K562 (cell line): ENCODE measurements at regions not wholly inside any gene's neighbourhood (a gene's known extent, or its start where the extent isn't known, plus 50 kb on each side); places are given as distances from the start of the nearest gene placed in this dataset.

Source experiments
- ATAC-seq: fragments of 200-7000 bp; cut with Tn5 transposase; 3 replicates; pipeline ENCODE4 v1.9.1; 2020; ENCODE audit warnings: moderate library complexity
- BruUV-seq: library from RNA; stranded (reverse); fragments of 400-500 nt; replicated peaks from 2 replicates; lab custom pipeline; 2021; lab: Mats Ljungman, UMichigan
- CTCF ChIA-PET: fragments of 300-600 bp; formaldehyde crosslinking; extraction: SDS; loops from one replicate; lab custom pipeline; 2021; ENCODE audit warnings: low intra/inter-chr PET ratio; lab: Yijun Ruan, JAX
- POLR2A ChIA-PET: fragments of 300-600, 350-650 bp; sonication (Branson Sonifier 250); formaldehyde crosslinking; extraction: SDS; loops from one replicate; lab custom pipeline; 2021; ENCODE audit warnings: antibody characterized with exemption, inconsistent platforms; lab: Yijun Ruan, JAX
- DNase-seq, 4 experiments: peaks; one replicate each; pipeline versions ENCODE4 v3.0.0 to v3.0.0-alpha.2; 2011 to 2018; ENCODE audit warnings: low spot score in 3 of 4, mixed read lengths in 3 of 4; ENCODE audit errors: extremely low read depth in 1 of 4
- FAIRE-seq: peaks from 2 replicates; lab custom pipeline; 2011; peaks lifted over from hg19 to GRCh38; lab: Jason Lieb, UNC
- H2AFZ ChIP-seq: 2 replicates; pipeline ENCODE4 v1.6.0; 2011; ENCODE audit warnings: low read depth, low read length, control low read depth, inconsistent platforms
- H3K27ac ChIP-seq: fragments of 200-600 bp; 3 replicates; pipeline ENCODE4 v1.8.0; 2011; ENCODE audit warnings: low read depth, mild to moderate bottlenecking, control low read depth, inconsistent platforms, low read length, moderate library complexity, mixed read lengths; ENCODE audit errors: extremely low read depth
- H3K27me3 ChIP-seq, 2 experiments: fragments of 300-600 bp in 1 of 2; 2 replicates in 1 of 2; 3 replicates in 1 of 2; pipeline versions ENCODE4 v1.6.0 to v1.8.0; 2011; ENCODE audit warnings: inconsistent platforms in 2 of 2, low read length in 2 of 2, mild to moderate bottlenecking in 1 of 2, mixed read lengths in 1 of 2, moderate library complexity in 1 of 2; ENCODE audit not compliant: control insufficient read depth in 2 of 2, insufficient read depth in 2 of 2
- H3K36me3 ChIP-seq: fragments of 300-600 bp; 3 replicates; pipeline ENCODE4 v1.8.0; 2011; ENCODE audit warnings: mild to moderate bottlenecking, low read length, inconsistent platforms; ENCODE audit not compliant: control insufficient read depth, insufficient read depth
- H3K4me1 ChIP-seq, 2 experiments: fragments of 200-600 bp in 1 of 2; replicated peaks in 1 of 2; 2 replicates in 1 of 2; 3 replicates in 1 of 2; pipeline versions ENCODE4 v1.5.1 to v1.8.0; 2011; ENCODE audit warnings: inconsistent platforms in 2 of 2, low read length in 2 of 2, mild to moderate bottlenecking in 1 of 2, mixed read lengths in 1 of 2, moderate library complexity in 1 of 2; ENCODE audit not compliant: control insufficient read depth in 2 of 2, insufficient read depth in 2 of 2
- H3K4me2 ChIP-seq: 2 replicates; pipeline ENCODE4 v1.6.1; 2011; ENCODE audit warnings: low read length, control low read depth, inconsistent platforms, mixed read lengths; ENCODE audit not compliant: insufficient read depth
- H3K4me3 ChIP-seq: fragments of 200-600 bp; sonication (generic), shearing (Covaris generic); 2 replicates; pipeline ENCODE4 v1.5.1; 2016; ENCODE audit warnings: control low read depth, inconsistent platforms
- H3K79me2 ChIP-seq: fragments of 200-600 bp; 3 replicates; pipeline ENCODE4 v1.8.0; 2011; ENCODE audit warnings: low read length, inconsistent platforms; ENCODE audit not compliant: control insufficient read depth, insufficient read depth
- H3K9ac ChIP-seq, 2 experiments: 2 replicates each; pipeline versions ENCODE4 v1.6.0 to v1.6.1; 2011; ENCODE audit warnings: low read depth in 2 of 2, low read length in 2 of 2, control low read depth in 1 of 2, inconsistent platforms in 1 of 2, mild to moderate bottlenecking in 1 of 2, mixed read lengths in 1 of 2; ENCODE audit not compliant: insufficient read depth in 1 of 2
- H3K9me1 ChIP-seq: one replicate; pipeline ENCODE4 v1.6.0; 2011; ENCODE audit warnings: inconsistent platforms, mild to moderate bottlenecking, low read length, moderate library complexity; ENCODE audit not compliant: control insufficient read depth, insufficient read depth
- H3K9me3 ChIP-seq: replicated peaks from 2 replicates; pipeline ENCODE4 v1.5.1; 2011; ENCODE audit warnings: low read depth, low read length, inconsistent platforms; ENCODE audit not compliant: control insufficient read depth, insufficient read depth
- H4K20me1 ChIP-seq: replicated peaks from 2 replicates; pipeline ENCODE4 v1.6.1; 2011; ENCODE audit warnings: low read length, inconsistent platforms, mixed read lengths; ENCODE audit not compliant: control insufficient read depth, insufficient read depth
- CCAR2 ChIP-seq: fragments of 200-400 bp; formaldehyde crosslinking; IDR thresholded peaks from 2 replicates; pipeline ENCODE4 v1.6.1; 2017; ENCODE audit warnings: mild to moderate bottlenecking, low read depth, low read length
- CREBBP ChIP-seq: IDR thresholded peaks from one replicate; pipeline ENCODE4 v1.6.1; 2012; ENCODE audit warnings: low read depth, mild to moderate bottlenecking, control low read depth, inconsistent platforms, low read length
- FOXJ2 ChIP-seq: fragments of 200-800 bp; sonication (Bioruptor generic); IDR thresholded peaks from 2 replicates; pipeline ENCODE4 v1.6.1; 2016; ENCODE audit warnings: missing genetic modification characterization, missing compliant biosample characterization
- HCFC1 ChIP-seq: IDR thresholded peaks from 2 replicates; pipeline ENCODE4 v1.6.1; 2012; ENCODE audit warnings: low read depth, low read length, improper control_type of control experiment
- KAT2B ChIP-seq: IDR thresholded peaks from one replicate; pipeline ENCODE4 v1.6.1; 2012; ENCODE audit warnings: low read depth, mild to moderate bottlenecking, control low read depth, inconsistent platforms, low read length, moderate library complexity
- MXI1 ChIP-seq: IDR thresholded peaks from 2 replicates; pipeline ENCODE4 v1.6.1; 2011; ENCODE audit warnings: low read depth, mild to moderate bottlenecking, improper control_type of control experiment, low read length
- NEUROD1 ChIP-seq: fragments of 150-350 bp; IDR thresholded peaks from 2 replicates; pipeline ENCODE4 v1.6.1; 2014; ENCODE audit warnings: borderline replicate concordance, low read length, low read depth; ENCODE audit not compliant: partially characterized antibody
- NFXL1 ChIP-seq: fragments of 450-650 bp; formaldehyde crosslinking; IDR thresholded peaks from 2 replicates; pipeline ENCODE4 v1.4.0; 2021; ENCODE audit warnings: mild to moderate bottlenecking
- RBM22 ChIP-seq: fragments of 200-400 bp; formaldehyde crosslinking; IDR thresholded peaks from 2 replicates; pipeline ENCODE4 v1.6.1; 2018; ENCODE audit warnings: low read length, low read depth; ENCODE audit not compliant: poor library complexity, severe bottlenecking
- TBP ChIP-seq: optimal IDR thresholded peaks from 2 replicates; pipeline ENCODE3; 2011; ENCODE audit warnings: low read depth, low read length, improper control_type of control experiment
- XRCC5 ChIP-seq: fragments of 200-400 bp; formaldehyde crosslinking; IDR thresholded peaks from 2 replicates; pipeline ENCODE4 v1.6.1; 2017; ENCODE audit warnings: low read depth, mild to moderate bottlenecking, low read length
- ZNF253 ChIP-seq: fragments of 250-450 bp; sonication (Bioruptor Pico); conservative IDR thresholded peaks from 2 replicates; pipeline ENCODE4 v1.6.1; 2021; ENCODE audit warnings: mild to moderate bottlenecking
- ZNF354B ChIP-seq: fragments of 250-450 bp; sonication (Bioruptor Pico); IDR thresholded peaks from 2 replicates; pipeline ENCODE4 v1.4.0; 2020
- ZNF436 ChIP-seq: fragments of 250-450, 450-650 bp; sonication (Bioruptor Pico); formaldehyde crosslinking; IDR thresholded peaks from 2 replicates; pipeline ENCODE4 v1.7.0; 2020; ENCODE audit warnings: mild to moderate bottlenecking
- WGBS: fragments of 100-300 bp; shearing (Covaris generic); methylation state at CpG from one replicate; pipeline ENCODE4 v1.1.6; 2016; ENCODE audit warnings: low coverage, mixed read lengths; ENCODE audit not compliant: insufficient coverage; ENCODE audit errors: missing lambda C conversion rate; 5-methylcytosine and 5-hydroxymethylcytosine counted together
- in situ Hi-C: fragments of 300-500 bp; cut with MboI; formaldehyde crosslinking; loops from 4 replicates; pipeline ENCODE4 v1.15.0; 2018; ENCODE audit warnings: inconsistent platforms, mixed read lengths
- intact Hi-C: fragments of 100-400 bp; cut with micrococcal nuclease; formaldehyde crosslinking; loops from 2 replicates; pipeline ENCODE4 v1.14.2; 2022

DNA sequence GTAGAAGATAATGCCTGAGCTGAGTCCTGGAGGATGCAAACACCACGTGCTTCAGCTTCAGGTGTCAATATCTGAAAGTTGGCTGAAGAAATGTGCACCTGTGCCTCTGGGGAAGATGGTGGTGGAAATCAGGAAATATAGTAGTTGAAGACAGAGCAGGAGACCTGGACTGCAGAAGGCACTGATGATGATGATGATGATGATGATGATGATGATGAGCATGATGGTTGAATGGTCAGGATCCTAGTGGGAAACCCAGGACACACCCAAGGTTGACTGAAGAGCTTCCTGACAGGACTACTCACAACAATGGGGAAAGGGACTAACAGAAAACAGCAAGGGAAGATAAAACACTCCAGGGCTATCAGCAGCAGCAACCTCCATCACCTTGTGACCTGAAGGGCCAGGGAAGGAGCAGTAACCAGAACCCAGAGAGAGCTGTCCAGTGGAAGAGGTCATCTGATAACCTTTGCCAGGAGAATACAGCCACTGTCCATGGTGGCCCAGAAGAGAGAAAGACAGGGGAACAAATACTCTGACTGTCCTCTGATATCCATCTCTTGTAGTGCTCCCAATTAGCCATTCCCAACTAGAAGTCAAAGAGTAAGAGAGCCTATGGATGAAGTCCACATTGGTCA is 170.3 kb downstream of the TSHZ3 start:
- BruUV-seq: no TSS peak
- POLR2A ChIA-PET: no interaction called here
- 0% methylated on average over 1 of the region's 1 CpG for WGBS

DNA sequence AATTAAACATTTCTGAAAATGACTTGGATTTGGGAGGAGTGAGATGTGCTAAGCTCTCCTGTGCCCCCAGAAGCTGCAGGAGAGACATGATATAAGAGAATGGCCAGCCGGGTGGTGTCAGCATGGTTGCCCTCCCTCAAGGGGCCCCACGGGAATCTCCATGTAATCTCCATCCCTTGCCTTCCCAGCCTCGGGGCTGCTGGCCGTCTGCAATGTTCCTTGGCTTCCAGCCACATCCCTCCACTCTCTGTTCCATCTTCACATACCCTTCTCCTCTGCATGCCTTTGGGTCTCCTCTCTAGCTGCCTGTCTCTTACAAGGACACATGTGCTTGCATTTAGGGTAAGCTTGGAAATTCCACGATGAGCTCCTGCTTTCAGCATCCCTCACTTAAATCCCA is 172.0 kb downstream of the TSHZ3 start:
- no peaks in the 10 kb centered on the region for H3K9me3 ChIP-seq
- H2AFZ ChIP-seq: no peak overlapping the region
- H3K27ac ChIP-seq: no peak overlapping the region
- no peak for FAIRE-seq
- in situ Hi-C loops: no loop called here
- no peak overlapping the region for H3K4me2 ChIP-seq
- H3K27me3 ChIP-seq: no peaks in the 10 kb centered on the region
- H4K20me1 ChIP-seq: no peaks in the 10 kb centered on the region
- no TSS peak for BruUV-seq
- H3K4me1 ChIP-seq: no peaks in the 10 kb centered on the region
- TF ChIP-seq HCFC1 (no peak), RBM22 (no peak), NFXL1 (CRISPR knock-in tag) (no peak), ZNF253 (CRISPR knock-in tag) (no peak), KAT2B (no peak), CREBBP (no peak), MXI1 (no peak), CCAR2 (no peak), ZNF436 (CRISPR knock-in tag) (no peak), TBP (no peak)
- no peak for ATAC-seq
- POLR2A ChIA-PET: no interaction called here
- intact Hi-C loops: no loop called here
- H3K36me3 ChIP-seq: no peaks in the 10 kb centered on the region
- no peaks in the 10 kb centered on the region for H3K79me2 ChIP-seq
- DNase-seq: no peak
- H3K9me1 ChIP-seq: no peaks in the 10 kb centered on the region
- no peak overlapping the region for H3K9ac ChIP-seq
- CTCF ChIA-PET: no interaction called here
- H3K4me3 ChIP-seq: no peak overlapping the region
- 0% methylated on average over 5 of the region's 5 CpGs for WGBS

More for the DNA sequence above, 170.3 kb downstream of the TSHZ3 start:
- intact Hi-C loops (no loop called here), in situ Hi-C loops (no loop called here)
- Histone ChIP-seq H3K27me3 (no peaks in the 10 kb centered on the region), H3K4me1 (no peaks in the 10 kb centered on the region), H3K4me2 (no peak overlapping the region), H2AFZ (no peak overlapping the region), H3K36me3 (no peaks in the 10 kb centered on the region), H3K9me3 (no peaks in the 10 kb centered on the region)
- FAIRE-seq (no peak), DNase-seq (no peak)
- no peak for TF ChIP-seq ZNF354B
- TF ChIP-seq XRCC5: no peak
- TF ChIP-seq NEUROD1: no peak
- TF ChIP-seq FOXJ2 (tag): no peak
- TF ChIP-seq, all 486 proteins: peak for 0
- H4K20me1 ChIP-seq: no peaks in the 10 kb centered on the region
- no peaks in the 10 kb centered on the region for H3K9me1 ChIP-seq
- CTCF ChIA-PET: no interaction called here
- no peak for ATAC-seq
- H3K27ac ChIP-seq: no peak overlapping the region
- H3K4me3 ChIP-seq: no peak overlapping the region
- H3K9ac ChIP-seq: no peak overlapping the region
- no peaks in the 10 kb centered on the region for H3K79me2 ChIP-seq
